ENCODE measurements at regions not wholly inside any gene's neighbourhood (a gene's known extent, or its start where the extent isn't known, plus 50 kb on each side); places are given as distances from the start of the nearest gene placed in this dataset.

DNA sequence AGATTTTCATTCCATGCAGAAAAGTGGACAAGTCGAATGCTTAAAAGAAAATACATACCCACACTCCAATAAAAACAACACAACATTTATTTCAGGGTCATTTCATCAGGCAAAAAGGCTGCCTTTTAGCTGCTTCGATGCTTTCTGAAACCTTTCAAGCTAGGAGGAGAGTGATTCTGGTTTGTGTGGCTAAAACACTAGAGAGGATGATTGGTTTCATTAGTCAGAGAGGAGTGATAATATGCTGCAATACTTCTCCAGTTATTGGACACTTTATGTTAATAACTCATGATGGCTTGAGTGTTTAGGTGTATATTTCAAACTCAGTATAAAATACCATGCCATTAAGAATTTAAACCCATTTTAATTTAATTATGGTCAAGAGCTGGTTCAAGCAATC lies 614.0 kb downstream of the SLC4A3 start:
- no peak for DNase-seq

DNA sequence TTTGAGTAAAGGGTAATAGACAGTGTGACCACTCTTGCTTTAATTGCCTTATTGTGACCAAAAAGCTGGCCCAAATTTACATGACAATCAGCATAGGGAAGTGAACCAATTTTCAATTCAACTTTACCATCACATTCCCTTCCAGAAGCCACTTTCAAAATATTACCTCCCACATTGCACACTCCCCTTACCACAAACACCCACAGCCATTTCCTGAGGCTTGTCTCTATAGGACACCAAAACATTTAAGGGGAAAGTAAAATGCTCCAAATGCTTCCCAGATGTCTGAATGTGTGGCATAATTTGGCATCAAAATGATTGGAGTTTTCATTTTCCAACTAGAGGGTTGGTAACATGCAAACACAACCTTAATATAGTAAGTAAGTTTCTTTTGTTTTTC lies 616.1 kb downstream of the SLC4A3 start:
- DNase-seq, result no peak

DNA sequence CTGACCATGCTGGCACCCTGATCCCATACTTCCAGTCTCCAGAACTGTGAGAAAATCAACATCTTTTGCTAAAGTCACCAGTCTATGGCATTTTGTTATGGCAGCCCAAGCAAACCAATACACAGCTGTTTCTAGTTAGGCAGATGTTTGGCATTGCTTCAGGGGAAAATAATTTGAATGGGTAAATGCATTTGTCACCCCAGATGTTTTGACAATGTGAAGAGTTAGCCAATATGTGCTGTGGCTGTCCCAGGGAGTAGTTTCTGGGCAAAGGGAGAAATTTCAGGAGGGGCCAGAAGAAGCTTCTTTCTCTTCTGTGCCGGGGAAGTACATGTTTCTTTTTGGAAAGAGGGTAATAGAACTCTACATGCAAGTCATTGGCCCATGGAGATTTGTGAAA lies 619.0 kb downstream of the SLC4A3 start:
- no peak for DNase-seq

DNA sequence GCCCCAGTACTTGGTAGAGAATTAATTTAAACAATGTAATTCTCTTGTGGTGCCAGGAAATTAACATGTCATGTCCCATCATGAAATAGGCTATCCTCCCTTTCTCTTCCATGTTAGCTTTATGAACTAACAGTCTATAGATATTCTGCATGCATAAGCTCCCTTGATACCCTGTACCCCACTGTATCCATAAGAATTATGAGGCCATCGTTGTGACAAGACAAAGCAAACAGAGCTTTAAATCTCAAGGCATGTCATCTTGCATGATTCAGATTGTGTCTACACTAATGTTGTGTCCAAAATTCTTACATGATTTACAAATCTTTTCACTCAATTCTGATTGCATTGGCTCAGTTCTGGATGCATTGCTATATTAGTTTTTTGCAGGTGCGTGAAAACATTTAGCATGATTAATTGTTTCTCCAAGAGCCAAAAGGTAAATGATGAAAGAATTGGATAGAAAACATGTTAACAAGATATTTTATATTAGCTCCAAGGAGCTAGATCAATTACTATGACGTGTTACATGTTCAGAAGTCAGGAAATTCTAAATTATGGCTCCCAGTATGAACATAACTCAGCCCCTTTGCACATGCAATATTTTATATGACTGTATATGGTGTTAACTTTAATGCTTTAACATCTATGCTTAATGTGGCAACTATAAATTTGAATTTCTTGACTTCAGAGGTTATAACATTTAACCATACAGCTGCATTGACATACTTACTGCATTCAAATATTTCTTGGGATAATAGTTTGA lies 620.3 kb downstream of the SLC4A3 start:
- DNase-seq, result no peak

DNA sequence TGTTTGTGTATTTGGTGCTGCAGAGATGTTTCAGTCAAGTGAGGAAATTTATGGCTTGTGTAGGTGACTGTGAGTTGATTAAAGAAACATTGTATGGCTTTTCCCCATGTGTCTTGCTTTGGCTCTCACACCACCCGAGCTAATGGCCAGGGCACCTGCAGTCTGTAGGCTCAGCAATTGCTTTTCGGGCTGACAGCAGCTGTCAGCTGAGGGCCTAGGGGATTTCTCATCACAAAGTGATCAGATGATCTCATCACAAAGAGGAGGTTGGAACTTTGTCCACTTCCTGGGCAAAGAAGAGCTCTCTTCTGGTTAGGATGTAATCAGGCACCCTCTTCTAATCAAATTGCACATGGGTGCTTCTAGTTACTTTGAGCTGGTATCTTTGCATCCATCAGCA lies 632.2 kb downstream of the SLC4A3 start:
- DNase-seq, result no peak

DNA sequence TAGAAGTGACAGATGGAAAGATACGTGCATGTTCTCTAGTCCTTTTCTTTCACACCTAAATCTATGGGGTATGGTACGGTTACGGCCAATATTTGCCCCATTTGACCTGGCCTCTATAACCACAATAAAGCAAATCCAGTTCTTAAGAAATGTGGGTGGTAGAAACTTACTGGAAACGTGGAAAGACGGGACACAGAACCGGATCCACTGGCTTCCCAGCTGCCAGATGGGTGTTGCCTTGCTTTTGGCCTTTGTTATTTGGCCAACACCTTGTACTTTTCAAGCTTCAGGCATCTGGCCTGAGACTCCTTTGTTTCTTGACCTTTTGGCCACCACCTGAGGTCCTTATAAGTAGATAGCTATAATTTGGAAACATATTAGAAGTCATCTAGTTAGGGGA lies 635.9 kb downstream of the SLC4A3 start:
- no peak for DNase-seq

DNA sequence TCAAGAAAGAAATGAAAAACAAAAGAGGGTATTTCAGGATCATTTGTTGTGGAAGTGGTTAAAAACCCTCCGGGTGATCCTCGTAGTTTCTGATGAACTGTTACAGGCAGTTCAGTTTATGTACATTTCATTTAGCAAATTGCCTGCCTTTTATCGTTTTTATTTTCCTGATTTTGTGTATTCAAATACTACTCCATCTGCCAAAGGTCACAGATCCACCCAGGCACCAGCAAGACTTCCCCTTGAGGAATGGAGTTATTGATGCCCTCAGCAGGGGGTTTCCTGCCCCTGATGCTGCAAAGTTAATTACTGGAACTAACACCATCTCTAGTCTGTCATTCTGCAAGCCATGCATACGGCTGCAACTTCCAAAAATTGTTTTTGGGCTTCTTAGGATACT lies 641.9 kb downstream of the SLC4A3 start:
- no peak for DNase-seq

DNA sequence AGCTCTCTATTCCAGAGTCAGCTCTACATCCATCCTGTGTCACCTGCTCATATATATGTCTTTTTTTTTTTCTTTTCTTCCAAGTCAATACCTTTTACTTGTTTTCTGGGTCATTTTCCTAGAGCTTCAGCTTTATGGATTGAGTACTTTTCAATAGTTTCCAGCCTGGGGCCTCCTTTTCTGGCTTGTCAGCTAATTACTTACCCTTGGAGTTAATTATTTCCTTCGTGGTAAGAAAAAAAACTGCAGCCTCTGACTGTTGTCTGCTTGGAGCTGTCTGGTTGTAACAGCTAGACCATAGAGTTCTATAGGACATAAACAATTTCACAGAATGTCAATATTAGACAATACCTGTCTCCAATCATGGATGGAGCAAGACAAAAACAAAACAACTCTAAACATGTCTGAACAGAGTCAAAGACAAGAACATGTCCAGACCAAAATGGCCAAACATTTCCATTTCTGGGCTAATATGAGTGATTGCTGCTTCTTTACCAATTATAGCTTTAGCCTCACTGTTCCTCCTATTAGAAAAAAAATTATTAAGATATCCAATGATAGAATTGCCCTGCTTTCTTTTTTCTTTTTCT lies 643.1 kb downstream of the SLC4A3 start:
- DNase-seq, result no peak

DNA sequence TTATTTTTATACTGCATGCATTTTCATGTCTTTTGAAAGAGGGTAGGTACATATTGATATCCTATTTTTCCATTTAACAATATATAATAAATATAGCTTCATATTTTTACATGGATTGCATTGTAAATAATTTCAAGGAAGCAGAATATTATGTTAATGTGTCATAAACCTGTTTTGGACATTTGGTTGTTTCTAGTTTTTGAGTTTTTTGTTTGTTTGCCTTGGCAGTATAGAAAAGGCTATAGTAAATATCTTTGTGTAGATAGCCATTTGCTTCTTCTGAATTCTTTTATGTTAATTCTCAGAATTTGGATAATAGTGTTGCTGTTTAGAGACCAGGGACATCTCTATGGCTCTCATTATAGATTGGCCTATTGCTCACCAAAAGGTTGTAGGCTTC lies 645.2 kb downstream of the SLC4A3 start:
- DNase-seq, result no peak

DNA sequence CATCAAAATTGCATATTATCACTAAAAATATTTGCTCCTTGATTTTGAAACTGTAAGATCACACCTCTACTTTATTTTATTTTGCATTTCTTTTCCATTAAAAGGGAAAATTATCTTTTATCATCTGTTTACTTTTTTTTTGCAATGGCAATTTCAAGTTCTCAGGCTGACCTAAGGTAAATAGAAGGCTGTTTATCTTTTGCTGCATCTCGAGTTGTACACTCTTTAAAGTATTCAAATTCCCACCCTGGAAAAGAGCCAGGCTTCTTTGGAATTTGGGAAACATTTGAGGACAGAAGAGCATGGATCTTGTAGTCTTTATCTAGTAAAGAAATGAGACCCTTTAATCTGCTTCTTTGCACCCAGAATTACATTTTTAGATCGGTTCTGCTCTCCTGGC lies 645.7 kb downstream of the SLC4A3 start:
- no peak for DNase-seq

DNA sequence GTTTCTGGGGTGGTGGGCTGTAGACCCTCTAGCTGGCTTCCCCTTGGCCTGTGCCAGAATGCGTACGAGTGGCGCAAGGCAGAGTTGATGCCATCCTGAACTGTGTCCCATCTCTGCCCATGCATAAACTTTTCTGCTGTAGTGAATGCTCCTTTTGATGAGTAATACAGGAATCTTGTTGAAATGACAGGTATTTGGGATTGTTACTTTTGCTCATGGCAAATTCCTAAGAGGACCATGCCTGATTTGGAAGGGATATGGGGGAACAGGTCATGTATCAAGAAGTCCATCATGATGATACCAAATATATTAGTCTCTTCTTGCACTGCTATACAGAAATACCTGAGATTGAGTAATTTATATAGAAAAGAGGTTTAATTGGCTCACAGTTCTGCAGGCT lies 648.0 kb downstream of the SLC4A3 start:
- DNase-seq, result no peak

DNA sequence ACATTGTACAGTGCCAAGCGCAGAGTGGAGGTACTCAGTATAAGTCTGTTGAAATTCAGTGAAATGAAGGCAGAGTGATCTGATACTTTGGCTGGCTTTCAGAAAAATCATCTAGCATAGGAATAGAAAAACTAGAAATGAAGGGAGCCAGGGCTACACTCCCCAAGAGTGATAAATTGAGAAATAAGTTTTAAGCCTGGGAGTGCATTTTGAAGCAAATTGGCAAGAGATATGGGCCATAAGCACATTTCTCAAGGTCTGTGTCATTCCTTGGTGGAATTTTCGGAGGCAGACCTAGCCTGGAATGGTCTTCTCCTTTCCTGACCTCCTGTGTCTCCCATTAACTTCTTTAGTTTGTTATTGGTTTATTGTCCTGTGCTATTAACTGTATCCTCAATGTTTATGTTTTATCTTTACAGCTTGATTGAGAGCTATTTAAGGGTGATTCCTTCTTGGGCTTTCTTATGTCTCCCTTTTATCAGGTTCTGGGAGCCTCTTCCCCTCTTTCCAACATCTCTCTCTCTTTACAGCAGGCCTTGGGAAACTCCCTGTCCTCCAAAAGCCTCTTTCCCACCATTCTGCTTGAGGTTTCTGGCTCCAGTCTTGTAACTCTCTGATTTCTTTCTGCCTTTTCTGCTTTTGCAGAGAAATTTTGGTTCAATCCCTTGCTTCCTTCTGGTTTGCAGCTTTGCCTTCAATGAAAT lies 649.5 kb downstream of the SLC4A3 start:
- no peak for DNase-seq

DNA sequence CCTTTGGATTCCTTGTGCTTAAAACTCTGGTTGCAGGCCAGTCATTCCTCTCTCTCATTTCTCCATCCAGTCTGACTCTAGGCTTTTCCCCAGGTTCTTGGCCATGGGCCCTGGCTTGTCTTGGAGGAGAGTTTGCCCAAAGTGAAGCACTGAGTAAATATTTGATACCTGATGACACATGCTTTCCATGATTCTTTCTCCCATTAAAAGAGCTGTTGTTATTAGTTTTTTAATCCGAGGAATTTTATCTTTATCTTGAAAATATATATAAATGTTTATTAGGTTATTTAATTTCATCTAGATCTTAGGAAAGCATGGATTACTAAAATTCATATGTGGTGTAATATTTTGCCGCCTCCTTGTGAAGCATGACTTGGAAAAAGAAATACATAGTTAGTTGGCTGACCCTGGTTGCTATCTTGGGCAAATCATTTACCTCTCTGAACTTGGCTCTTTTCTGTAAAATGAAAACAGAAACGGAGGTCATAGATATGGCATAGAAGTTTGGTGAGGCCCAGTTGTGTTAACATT lies 650.1 kb downstream of the SLC4A3 start:
- DNase-seq, result no peak

DNA sequence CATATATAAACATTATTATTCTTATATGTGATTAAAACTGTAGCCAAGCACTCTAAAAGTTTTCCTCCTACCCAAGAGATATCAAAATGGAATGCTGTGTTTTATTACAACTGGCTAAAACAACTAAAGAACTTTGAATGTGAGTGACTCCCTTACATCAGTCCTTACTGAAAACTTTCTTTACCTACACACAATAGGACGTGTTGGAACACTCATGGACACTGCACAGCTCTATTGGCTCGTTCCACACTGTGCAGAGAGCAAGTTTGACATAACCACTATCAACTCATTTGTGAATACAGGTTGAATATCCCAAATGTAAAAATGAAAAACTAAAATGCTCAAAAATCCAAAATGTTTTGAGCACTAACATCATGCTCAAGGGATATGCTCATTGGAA lies 650.6 kb downstream of the SLC4A3 start:
- no peak for DNase-seq

DNA sequence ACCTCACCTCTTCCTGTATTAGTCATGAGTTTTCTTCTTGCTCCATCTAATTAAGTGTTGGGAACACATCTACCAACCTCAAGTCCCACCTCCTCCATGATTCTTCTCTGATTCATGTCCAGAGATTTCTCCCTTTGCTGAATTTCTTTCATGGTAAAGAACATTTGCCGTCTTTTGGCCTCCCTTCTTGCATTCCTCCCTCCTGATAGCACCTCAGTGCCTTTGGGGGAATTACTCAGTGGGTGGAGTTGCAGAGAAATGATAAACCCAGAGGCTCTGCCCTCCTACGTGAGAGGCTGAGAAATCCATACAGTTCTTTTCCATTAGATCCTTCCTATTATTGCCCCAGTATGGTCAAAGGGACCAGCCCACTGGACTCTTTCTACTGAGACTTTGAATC lies 651.9 kb downstream of the SLC4A3 start:
- no peak for DNase-seq

DNA sequence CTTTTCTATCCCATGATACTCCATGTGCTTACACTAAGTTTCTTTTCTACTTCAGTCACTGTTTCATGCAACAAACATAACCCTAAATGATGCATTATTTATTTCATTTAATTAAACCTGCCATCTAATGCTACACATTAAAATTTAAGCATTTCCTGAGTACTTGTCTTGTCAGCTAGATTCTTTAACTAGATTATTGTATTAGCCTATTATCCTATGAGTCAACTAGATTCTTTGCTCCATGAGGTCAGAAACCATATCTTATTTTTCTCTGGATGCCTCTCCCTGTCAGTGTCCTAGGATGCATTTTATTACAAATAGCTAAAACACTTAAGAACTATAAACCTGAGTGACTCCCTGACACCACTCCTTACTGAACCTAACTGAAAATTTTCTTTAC lies 652.4 kb downstream of the SLC4A3 start:
- no peak for DNase-seq

DNA sequence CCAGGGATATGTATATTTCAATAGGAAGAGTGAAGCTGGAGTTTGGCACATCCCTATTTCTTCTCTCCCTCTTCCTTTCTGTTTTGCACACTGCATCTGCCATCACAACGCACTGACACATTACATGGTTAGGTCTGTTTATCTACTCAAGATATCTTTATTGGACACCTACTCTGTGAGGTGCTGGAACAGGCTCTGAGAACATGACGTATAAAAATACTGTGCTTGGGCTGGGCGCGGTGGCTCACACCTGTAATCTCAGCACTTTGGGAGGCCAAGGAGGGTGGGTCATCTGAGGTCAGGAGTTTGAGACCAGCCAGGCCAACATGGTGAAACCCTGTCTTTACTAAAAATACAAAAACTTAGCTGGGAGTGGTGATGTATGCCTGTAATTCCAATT lies 653.3 kb downstream of the SLC4A3 start:
- no peak for DNase-seq

DNA sequence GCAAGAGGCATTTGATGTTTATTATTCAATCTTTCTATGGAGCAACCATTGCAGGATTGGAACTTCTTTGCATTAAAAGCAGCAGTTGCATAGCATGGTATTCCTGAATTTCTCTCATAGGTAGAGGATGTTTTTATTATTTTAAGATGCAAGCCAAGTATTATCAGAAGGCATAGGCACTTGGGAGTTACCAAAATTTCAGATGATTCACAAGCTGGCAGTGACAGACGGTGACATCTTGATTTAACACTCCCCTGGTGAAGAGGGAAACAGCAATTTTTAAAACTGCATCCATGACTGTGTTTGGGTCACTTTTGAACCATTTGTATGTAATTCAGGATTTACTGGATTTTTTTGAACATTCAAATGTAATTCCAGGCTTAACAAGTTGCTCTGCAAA lies 654.3 kb downstream of the SLC4A3 start:
- no peak for DNase-seq

DNA sequence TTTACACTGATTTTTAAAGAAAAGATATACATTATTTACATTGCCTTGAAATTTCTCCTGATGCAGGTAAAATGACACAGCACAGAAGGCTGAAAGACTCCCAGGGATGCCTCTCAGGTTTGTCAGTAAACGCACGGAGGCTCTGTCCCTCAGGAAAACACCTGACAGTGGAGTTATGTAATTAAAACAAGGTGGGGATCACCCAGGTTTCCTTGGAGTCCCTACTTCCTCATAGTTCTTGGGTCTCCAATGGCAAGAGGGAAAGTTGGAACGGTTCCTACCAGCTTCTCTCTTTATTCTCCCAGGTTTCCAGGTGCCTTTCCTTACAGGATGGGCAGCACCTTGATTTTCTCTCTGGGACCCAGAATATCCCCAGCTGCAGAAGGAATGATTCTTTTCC lies 654.8 kb downstream of the SLC4A3 start:
- no peak for DNase-seq

DNA sequence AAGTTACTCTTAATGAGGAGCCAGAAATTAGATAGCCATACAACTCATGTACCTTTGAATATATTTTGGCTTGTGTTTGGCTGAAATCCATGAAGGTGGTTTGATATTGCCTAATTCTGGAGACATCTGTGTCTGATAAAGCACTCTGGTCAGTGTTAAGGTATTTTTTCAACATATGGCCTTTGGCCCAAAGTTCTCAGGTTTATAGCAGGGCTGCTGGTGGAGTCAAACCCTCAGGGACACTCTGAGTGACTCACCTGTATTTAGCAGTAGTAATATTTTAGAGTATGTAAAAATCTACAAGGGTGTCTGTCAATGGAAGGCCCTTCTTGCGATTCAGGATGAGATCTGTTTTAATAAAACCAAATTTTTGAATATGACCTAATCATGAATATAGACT lies 666.5 kb downstream of the SLC4A3 start:
- no peak for DNase-seq

DNA sequence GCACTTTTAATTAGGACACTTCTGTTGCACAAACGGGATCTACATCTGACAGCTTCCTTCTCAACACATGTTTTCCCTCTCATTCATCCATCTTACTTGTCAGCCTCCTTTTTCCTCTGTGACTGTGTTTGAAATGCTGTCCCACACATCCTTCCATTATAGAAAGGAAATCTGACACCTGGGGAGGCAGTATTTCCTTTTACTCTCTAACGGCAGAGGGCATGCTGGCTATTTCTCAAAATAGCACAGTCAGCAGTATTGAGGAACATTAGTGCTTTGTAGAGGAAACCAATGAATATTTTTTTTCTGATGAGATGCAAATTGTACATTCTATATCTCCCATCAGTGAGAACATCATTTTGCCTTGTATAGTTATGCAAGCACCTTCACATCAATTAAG lies 668.7 kb downstream of the SLC4A3 start:
- no peak for DNase-seq

DNA sequence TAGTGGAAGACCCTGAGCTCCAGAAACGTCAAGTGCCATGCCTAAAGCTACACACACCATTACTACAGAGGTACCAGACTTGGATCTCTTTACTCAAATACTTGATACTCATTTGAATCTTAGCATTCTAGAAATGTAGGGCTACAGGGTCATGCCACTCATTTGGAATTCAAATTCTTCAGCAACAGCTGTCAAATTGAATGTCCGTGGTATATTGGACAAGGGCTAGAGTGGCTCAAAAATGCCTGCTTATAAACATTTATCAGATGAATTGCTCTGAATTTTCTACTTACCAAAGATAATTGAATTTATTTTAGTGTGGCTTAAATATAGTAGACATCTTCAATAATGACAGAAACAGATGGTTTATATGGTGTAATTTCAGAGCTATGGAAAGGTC lies 669.7 kb downstream of the SLC4A3 start:
- DNase-seq, result no peak

DNA sequence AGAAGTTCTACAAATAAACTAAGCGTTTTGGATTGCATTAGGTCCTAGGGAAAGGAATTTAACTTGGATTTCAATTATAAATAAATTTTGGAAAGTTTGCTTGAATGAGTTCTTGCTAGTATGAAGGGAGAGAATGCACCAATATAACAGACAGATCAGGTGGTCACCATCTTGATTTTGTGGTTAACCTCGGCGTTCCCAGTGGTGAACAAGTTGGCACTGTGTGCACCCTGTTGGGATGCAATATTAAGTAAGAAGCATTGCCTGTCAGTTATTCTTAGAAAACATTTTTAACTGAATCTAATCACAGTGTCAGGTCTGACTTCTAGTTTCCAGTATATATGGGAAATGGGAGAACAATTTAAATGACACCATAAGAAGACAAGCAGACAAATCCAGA lies 673.4 kb downstream of the SLC4A3 start:
- DNase-seq, result no peak

DNA sequence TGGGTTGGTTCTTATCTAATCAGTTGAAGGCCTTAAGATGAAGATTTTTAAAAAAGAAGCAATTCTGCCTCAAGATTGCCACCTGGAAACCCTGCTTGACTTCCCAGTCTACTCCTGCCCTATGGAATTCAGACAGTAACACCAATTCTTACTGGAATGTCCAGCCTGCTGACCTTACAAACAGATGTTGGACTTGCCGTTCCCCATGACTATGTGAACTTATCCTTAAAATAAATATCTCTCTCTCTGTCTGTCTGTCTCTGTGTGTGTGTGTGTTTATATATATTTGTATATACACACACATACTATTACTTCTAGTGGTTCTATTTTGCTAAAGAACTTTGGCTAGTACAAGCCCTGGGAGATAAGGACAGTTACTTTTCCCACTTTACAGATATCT lies 675.3 kb downstream of the SLC4A3 start:
- DNase-seq, result no peak
